GM06990 (cell line): ENCODE measurements at regions not wholly inside any gene's neighbourhood (a gene's known extent, or its start where the extent isn't known, plus 50 kb on each side); places are given as distances from the start of the nearest gene placed in this dataset.

Experiments used
- DNase-seq: peaks from one replicate; pipeline ENCODE4 v3.0.0-alpha.2; 2011; ENCODE audit not compliant: insufficient read length; ENCODE audit errors: extremely low read depth
- H3K27me3 ChIP-seq: replicated peaks from 2 replicates; pipeline ENCODE4 v1.6.0; 2011; ENCODE audit warnings: low read length; ENCODE audit not compliant: control insufficient read depth, insufficient read depth
- H3K36me3 ChIP-seq: 2 replicates; pipeline ENCODE4 v1.5.1; 2011; ENCODE audit warnings: low read length; ENCODE audit not compliant: control insufficient read depth, insufficient read depth
- H3K4me3 ChIP-seq: replicated peaks from 2 replicates; pipeline ENCODE4 v1.5.1; 2011; ENCODE audit warnings: low read depth, mild to moderate bottlenecking, control low read depth, low read length
- TF ChIP-seq, protein P1 (sequence below): IDR thresholded peaks from 2 replicates; pipeline ENCODE4 v1.5.1; 2011; ENCODE audit warnings: low read length, control low read depth, mild to moderate bottlenecking, inconsistent platforms; ENCODE audit not compliant: insufficient read depth, poor library complexity, severe bottlenecking

DNA sequence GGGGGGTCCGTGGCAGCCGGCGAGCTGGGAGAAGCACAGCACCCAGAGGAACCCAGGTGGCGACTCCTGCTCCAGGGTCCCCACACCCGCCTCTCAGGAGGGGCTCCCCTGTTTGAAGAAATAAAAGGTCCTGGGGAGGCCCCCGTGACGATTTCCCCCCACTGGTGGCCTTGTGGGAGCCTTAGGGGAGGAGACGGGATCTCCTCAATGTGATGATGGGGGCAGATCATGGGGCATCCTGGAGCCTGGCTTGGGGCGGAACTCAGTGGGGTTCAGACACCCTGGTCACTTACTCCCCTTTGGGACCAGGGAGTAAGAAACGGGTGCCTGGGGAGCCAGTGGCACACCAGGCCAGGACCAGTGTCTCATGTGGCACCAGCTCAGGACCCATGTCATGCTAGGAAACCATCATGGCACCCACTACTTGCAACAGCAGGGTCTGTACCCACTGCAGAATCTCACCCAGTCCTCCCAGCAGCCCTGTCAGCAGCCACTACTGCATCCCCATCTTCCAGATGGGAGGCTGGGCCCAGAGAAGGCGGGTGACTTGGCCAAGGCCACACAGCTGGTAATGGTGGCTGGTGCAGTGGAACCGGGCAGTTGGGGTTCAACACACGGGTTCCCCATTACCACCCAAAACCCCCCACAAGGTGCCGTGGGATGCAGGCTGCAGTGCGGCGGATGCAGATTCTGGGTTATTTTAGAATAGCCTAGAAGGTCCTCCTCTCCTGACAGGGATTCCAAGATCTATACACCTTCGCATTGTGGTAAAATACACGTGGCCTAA lies 130.7 kb downstream of the CTTN start:
- Histone ChIP-seq H3K4me3 (no peak overlapping the region), H3K27me3 (no peaks in the 10 kb centered on the region), H3K36me3 (no peaks in the 10 kb centered on the region)
- TF ChIP-seq, protein P1, sequence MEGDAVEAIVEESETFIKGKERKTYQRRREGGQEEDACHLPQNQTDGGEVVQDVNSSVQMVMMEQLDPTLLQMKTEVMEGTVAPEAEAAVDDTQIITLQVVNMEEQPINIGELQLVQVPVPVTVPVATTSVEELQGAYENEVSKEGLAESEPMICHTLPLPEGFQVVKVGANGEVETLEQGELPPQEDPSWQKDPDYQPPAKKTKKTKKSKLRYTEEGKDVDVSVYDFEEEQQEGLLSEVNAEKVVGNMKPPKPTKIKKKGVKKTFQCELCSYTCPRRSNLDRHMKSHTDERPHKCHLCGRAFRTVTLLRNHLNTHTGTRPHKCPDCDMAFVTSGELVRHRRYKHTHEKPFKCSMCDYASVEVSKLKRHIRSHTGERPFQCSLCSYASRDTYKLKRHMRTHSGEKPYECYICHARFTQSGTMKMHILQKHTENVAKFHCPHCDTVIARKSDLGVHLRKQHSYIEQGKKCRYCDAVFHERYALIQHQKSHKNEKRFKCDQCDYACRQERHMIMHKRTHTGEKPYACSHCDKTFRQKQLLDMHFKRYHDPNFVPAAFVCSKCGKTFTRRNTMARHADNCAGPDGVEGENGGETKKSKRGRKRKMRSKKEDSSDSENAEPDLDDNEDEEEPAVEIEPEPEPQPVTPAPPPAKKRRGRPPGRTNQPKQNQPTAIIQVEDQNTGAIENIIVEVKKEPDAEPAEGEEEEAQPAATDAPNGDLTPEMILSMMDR: no peak
- DNase-seq: no peak

DNA sequence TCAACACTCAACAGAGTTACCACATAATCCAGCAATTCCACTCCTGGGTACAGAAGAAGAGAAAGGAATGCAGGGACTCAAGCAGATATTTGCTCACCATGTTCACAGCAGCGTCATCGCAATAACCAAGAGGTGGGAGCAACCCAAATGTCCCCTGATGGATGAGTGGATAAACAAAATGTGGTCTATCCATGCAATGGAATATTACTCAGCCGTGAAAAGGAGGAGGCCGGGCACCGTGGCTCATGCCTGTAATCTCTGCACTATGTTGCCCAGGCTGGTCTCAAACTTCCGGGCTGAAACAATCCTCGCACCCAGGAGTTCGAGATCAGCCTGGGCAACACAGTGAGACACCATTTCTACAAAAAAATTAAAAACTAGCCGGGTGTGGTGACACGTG lies 131.7 kb downstream of the CTTN start:
- TF ChIP-seq, protein P1: no peak
- H3K4me3 ChIP-seq: no peak overlapping the region
- no peaks in the 10 kb centered on the region for H3K36me3 ChIP-seq
- H3K27me3 ChIP-seq: no peaks in the 10 kb centered on the region
- no peak for DNase-seq

DNA sequence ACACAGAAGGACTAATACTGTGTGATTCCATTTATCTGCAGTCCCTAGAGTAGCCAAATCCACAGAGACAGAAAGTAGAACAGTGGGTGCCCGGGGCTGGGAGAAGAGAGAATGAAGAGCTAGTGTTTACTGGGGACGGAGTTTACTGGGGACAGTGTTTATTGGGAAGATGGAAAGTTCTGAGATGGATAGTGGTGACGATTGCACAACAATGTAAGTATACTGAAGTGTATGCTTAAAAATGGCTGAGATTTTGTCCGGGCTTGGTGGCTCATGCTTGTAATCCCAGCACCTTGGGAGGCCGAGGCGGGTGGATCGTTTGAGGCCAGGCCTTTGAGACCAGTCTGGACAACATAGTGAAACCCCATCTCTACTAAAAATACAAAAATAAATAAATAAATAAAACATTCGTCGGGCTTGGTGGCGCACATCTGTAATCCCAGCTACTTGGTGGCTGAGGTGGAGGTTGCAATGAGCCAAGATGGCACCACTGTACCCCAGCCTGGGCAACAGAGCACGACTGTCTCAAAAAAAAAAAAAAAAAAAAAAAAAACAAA lies 132.4 kb downstream of the CTTN start:
- TF ChIP-seq, protein P1: no peak
- DNase-seq: no peak
- Histone ChIP-seq H3K4me3 (no peak overlapping the region), H3K27me3 (no peaks in the 10 kb centered on the region), H3K36me3 (no peaks in the 10 kb centered on the region)

DNA sequence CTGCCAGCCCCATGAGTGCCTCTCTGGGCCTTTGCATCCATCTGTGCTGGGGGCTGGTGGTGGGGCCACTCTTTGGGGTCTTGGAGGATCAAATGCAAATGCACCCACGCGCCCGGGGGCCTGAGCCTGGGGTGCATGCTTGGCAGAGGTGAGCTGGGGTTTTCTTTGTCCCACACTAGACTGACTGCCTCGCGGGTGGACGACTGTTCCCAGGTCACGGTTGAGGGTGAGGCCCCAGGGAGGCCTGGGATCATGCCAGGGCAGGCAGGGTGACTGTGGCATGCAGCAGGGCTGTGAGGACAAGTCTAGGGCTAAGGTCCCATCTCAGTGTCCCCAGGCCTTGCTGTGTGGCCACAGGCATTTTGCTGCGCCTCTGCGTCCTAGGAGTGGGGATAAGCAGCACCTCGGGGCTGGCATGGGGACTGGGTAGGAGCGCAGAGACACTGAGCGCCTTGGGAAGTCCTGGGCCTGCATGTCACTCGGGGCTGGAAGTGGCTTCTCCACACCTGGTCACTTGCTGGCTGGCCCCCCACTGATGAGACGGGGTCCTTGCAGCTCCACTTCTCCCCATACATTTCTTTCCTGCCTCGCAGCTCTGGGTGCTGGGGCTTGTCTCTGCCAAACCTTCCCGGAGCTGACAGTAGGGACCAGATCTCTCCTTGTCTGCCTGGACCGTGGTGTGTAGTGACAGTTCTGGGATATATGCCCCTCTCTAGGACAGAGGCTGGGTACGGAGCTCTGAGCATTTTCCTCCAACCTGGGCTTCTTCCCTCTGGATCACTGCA lies 133.1 kb downstream of the CTTN start:
- TF ChIP-seq, protein P1: no peak
- Histone ChIP-seq H3K27me3 (no peaks in the 10 kb centered on the region), H3K4me3 (no peak overlapping the region), H3K36me3 (no peaks in the 10 kb centered on the region)
- DNase-seq: no peak

DNA sequence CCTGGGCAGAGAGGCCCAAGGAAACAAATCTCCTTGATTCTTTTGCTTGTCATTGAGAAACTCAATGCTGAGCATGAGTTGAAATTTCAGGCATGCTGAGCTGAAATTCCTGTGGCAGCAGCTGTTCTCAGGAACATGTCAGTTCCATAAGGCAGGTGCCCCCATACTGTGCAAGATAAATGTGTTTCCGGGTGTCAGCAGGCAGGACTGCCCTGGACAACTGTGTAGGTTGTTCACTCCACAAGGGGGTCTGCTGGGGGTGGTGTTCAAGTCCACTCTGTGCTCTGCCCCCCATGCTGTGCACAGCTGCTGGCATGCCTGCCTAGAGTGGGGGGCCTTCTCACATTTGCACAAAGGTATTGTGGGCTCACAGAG lies 133.7 kb downstream of the CTTN start:
- no peaks in the 10 kb centered on the region for H3K27me3 ChIP-seq
- no peak for DNase-seq
- no peak overlapping the region for H3K4me3 ChIP-seq
- TF ChIP-seq, protein P1: no peak
- H3K36me3 ChIP-seq: no peaks in the 10 kb centered on the region
